H1 (cell line): ENCODE measurements at regions not wholly inside any gene's neighbourhood (a gene's known extent, or its start where the extent isn't known, plus 50 kb on each side); places are given as distances from the start of the nearest gene placed in this dataset.

Experiments used
- CTCF ChIA-PET: fragments of 300-600 bp; sonication (Branson Sonifier 250); formaldehyde crosslinking; loops from one replicate; lab custom pipeline; 2021; ENCODE audit not compliant: partially characterized antibody; lab: Charles Lee
- POLR2A ChIA-PET: fragments of 300-600 bp; sonication (Branson Sonifier 250); formaldehyde crosslinking; loops from one replicate; lab custom pipeline; 2021; ENCODE audit warnings: inconsistent platforms; ENCODE audit not compliant: partially characterized antibody; lab: Charles Lee
- DNase-seq, 2 experiments: peaks; one replicate each; pipeline versions ENCODE4 v3.0.0 to v3.0.0-alpha.2; 2010 to 2022; ENCODE audit warnings: low spot score in 2 of 2, low read depth in 1 of 2, mixed read lengths in 1 of 2
- FAIRE-seq: peaks from 2 replicates; lab custom pipeline; 2011; peaks lifted over from hg19 to GRCh38; lab: Jason Lieb, UNC
- H2AFZ ChIP-seq: 2 replicates; pipeline ENCODE4 v1.8.1; 2012; ENCODE audit warnings: low read length, inconsistent platforms
- H2AK5ac ChIP-seq: 2 replicates; pipeline ENCODE4 v1.6.1; 2013; ENCODE audit warnings: low read depth, low read length
- H2BK120ac ChIP-seq: replicated peaks from 2 replicates; pipeline ENCODE3; 2013; ENCODE audit warnings: low read depth, low read length, inconsistent platforms
- H2BK12ac ChIP-seq: 2 replicates; pipeline ENCODE4 v1.6.1; 2013; ENCODE audit warnings: low read depth, low read length
- H2BK15ac ChIP-seq: 2 replicates; pipeline ENCODE4 v1.6.1; 2013; ENCODE audit warnings: low read length
- H2BK20ac ChIP-seq: 2 replicates; pipeline ENCODE4 v1.6.1; 2013; ENCODE audit warnings: low read length
- H2BK5ac ChIP-seq: 2 replicates; pipeline ENCODE4 v1.6.1; 2013; ENCODE audit warnings: low read depth, low read length
- H3K14ac ChIP-seq: 2 replicates; pipeline ENCODE4 v1.6.1; 2013; ENCODE audit warnings: inconsistent platforms; ENCODE audit not compliant: insufficient read length
- H3K18ac ChIP-seq: 2 replicates; pipeline ENCODE4 v1.6.1; 2013; ENCODE audit warnings: low read length; ENCODE audit errors: extremely low read depth
- H3K23ac ChIP-seq: 2 replicates; pipeline ENCODE4 v1.6.1; 2013; ENCODE audit warnings: inconsistent platforms; ENCODE audit not compliant: insufficient read length
- H3K23me2 ChIP-seq: 2 replicates; pipeline ENCODE4 v1.6.1; 2013; ENCODE audit warnings: low read depth, low read length
- H3K27ac ChIP-seq: 2 replicates; pipeline ENCODE4 v1.6.1; 2011; ENCODE audit warnings: low read depth, low read length, inconsistent platforms
- H3K27me3 ChIP-seq, 4 experiments: replicated peaks in 1 of 4; 1 replicate in 1 of 4; 2 replicates in 3 of 4; pipeline versions ENCODE4 v1.6.1 to v1.8.1; 2011 to 2013; ENCODE audit warnings: low read length in 3 of 4, mild to moderate bottlenecking in 3 of 4, inconsistent platforms in 2 of 4, mixed read lengths in 2 of 4, moderate library complexity in 1 of 4; ENCODE audit not compliant: control insufficient read depth in 3 of 4, insufficient read depth in 3 of 4; ENCODE audit errors: extremely low read depth in 1 of 4
- H3K36me3 ChIP-seq, 4 experiments: 2 replicates each; pipeline versions ENCODE4 v1.6.1 to v1.8.1; 2011 to 2013; ENCODE audit warnings: mild to moderate bottlenecking in 4 of 4, low read length in 3 of 4, moderate library complexity in 2 of 4, control low read depth in 1 of 4, inconsistent platforms in 1 of 4; ENCODE audit not compliant: insufficient read depth in 4 of 4, control insufficient read depth in 2 of 4
- H3K4ac ChIP-seq: replicated peaks from 2 replicates; pipeline ENCODE3; 2013; ENCODE audit warnings: low read length, low read depth, mixed read lengths, inconsistent platforms; ENCODE audit not compliant: insufficient read length
- H3K4me1 ChIP-seq, 4 experiments: replicated peaks in 1 of 4; 1 replicate in 1 of 4; 2 replicates in 3 of 4; pipeline versions ENCODE4 v1.6.1 to v1.8.1; 2011 to 2013; ENCODE audit warnings: low read length in 3 of 4, inconsistent platforms in 2 of 4, mixed read lengths in 1 of 4; ENCODE audit not compliant: insufficient read depth in 4 of 4, control insufficient read depth in 3 of 4
- H3K4me2 ChIP-seq, 2 experiments: 2 replicates each; pipeline versions ENCODE4 v1.6.1 to v1.8.1; 2011 to 2013; ENCODE audit warnings: low read depth in 2 of 2, low read length in 2 of 2, control low read depth in 1 of 2, inconsistent platforms in 1 of 2, mild to moderate bottlenecking in 1 of 2; ENCODE audit not compliant: insufficient read depth in 1 of 2
- H3K4me3 ChIP-seq, 4 experiments: fragments of 200-600, 300-600 bp in 1 of 4; sonication (generic), shearing (Covaris generic), sonication (Bioruptor Twin) in 1 of 4; 2 replicates each; pipeline versions ENCODE4 v1.5.1 to v1.8.1; 2011 to 2016; ENCODE audit warnings: low read length in 4 of 4, low read depth in 3 of 4, control low read depth in 2 of 4, inconsistent platforms in 2 of 4, mild to moderate bottlenecking in 2 of 4, mixed read lengths in 1 of 4, moderate library complexity in 1 of 4; ENCODE audit not compliant: insufficient read depth in 2 of 4; ENCODE audit errors: extremely low read depth in 1 of 4
- H3K56ac ChIP-seq: replicated peaks from 2 replicates; pipeline ENCODE3; 2013; ENCODE audit warnings: low read depth, mild to moderate bottlenecking, mixed read lengths, low read length, inconsistent platforms; ENCODE audit not compliant: insufficient read length
- H3K79me1 ChIP-seq: 2 replicates; pipeline ENCODE4 v1.6.1; 2013; ENCODE audit warnings: low read depth, low read length, control low read depth
- H3K79me2 ChIP-seq, 2 experiments: 2 replicates each; pipeline versions ENCODE4 v1.6.1 to v1.8.1; 2012 to 2013; ENCODE audit warnings: low read length in 2 of 2, mild to moderate bottlenecking in 2 of 2, inconsistent platforms in 1 of 2; ENCODE audit not compliant: insufficient read depth in 2 of 2, control insufficient read depth in 1 of 2
- H3K9ac ChIP-seq, 4 experiments: replicated peaks in 1 of 4; 1 replicate in 1 of 4; 2 replicates in 3 of 4; pipeline versions ENCODE4 v1.6.1 to v1.8.1; 2011 to 2013; ENCODE audit warnings: low read depth in 3 of 4, low read length in 3 of 4, control low read depth in 2 of 4, mild to moderate bottlenecking in 2 of 4, moderate library complexity in 2 of 4, inconsistent platforms in 1 of 4; ENCODE audit errors: extremely low read depth in 1 of 4
- H3K9me3 ChIP-seq, 2 experiments: 2 replicates each; pipeline versions ENCODE4 v1.6.1 to v1.8.1; 2012 to 2013; ENCODE audit warnings: mild to moderate bottlenecking in 2 of 2, moderate library complexity in 2 of 2, control low read depth in 1 of 2, inconsistent platforms in 1 of 2, low read depth in 1 of 2, low read length in 1 of 2, mixed read lengths in 1 of 2; ENCODE audit not compliant: insufficient read depth in 2 of 2
- H4K20me1 ChIP-seq, 2 experiments: replicated peaks in 1 of 2; 2 replicates each; pipeline versions ENCODE3 to v1.8.1; 2011 to 2013; ENCODE audit warnings: inconsistent platforms in 2 of 2, low read length in 2 of 2, mild to moderate bottlenecking in 1 of 2; ENCODE audit not compliant: insufficient read depth in 2 of 2, control insufficient read depth in 1 of 2
- H4K5ac ChIP-seq: 2 replicates; pipeline ENCODE4 v1.6.1; 2013; ENCODE audit warnings: low read length, low read depth, mixed read lengths, inconsistent platforms; ENCODE audit not compliant: insufficient read length
- H4K8ac ChIP-seq: 2 replicates; pipeline ENCODE4 v1.8.0; 2013; ENCODE audit warnings: mild to moderate bottlenecking, moderate library complexity, low read length, inconsistent platforms; ENCODE audit not compliant: insufficient read depth; ENCODE audit errors: extremely low read depth
- H4K91ac ChIP-seq: replicated peaks from 2 replicates; pipeline ENCODE3; 2013; ENCODE audit warnings: low read length, mixed read lengths, inconsistent platforms; ENCODE audit not compliant: insufficient read length
- BRCA1 ChIP-seq: IDR thresholded peaks from 2 replicates; pipeline ENCODE4 v1.6.1; 2012; ENCODE audit warnings: low read depth, low read length, improper control_type of control experiment
- WGBS, 2 experiments: shearing (Covaris generic) in 1 of 2; methylation state at CpG; one replicate each; pipeline versions ENCODE4 v1.1.6 to v1.1.7; 2013 to 2015; ENCODE audit warnings: low lambda C conversion rate in 2 of 2, mixed read lengths in 2 of 2, inconsistent platforms in 1 of 2, low coverage in 1 of 2, missing lambda C conversion rate in 1 of 2; ENCODE audit not compliant: insufficient replicate concordance in 2 of 2, insufficient coverage in 1 of 2, insufficient read length in 1 of 2; ENCODE audit errors: extremely low coverage in 1 of 2, missing lambda C conversion rate in 1 of 2; 5-methylcytosine and 5-hydroxymethylcytosine counted together

DNA sequence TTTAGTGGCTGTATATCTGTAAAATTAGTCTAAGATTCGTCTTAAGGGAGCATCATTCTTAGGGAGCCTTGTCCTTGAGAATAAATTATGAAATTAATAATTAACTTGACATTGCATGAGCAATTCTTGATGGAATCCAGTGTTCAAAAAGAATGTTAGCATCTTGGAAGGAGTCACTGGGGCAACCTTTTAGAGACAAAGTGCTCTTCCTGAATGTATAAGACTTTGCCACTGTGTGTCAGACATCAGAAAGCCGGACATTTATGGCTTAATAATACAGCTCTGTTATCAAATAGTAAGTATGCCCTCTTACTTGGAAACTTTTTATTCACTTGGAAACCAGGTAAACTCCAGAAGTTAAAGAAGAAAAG, 83.3 kb downstream of the CCER1 start:
- ChIA-PET POLR2A (no interaction called here), CTCF (no interaction called here)
- DNase-seq, result no peak
- Histone ChIP-seq H3K14ac (no peak overlapping the region), H4K8ac (no peak overlapping the region), H3K27ac (no peak overlapping the region), H2BK15ac (no peak overlapping the region), H2BK12ac (no peak overlapping the region), H3K79me2 (no peaks in the 10 kb centered on the region), H2BK5ac (no peak overlapping the region), H3K4me2 (no peak overlapping the region), H3K36me3 (no peaks in the 10 kb centered on the region), H3K4me1 (no peaks in the 10 kb centered on the region), H4K91ac (no peak overlapping the region), H2AK5ac (no peak overlapping the region), H2BK20ac (no peak overlapping the region), H3K23ac (no peak overlapping the region), H4K20me1 (no peaks in the 10 kb centered on the region), H3K4me3 (no peak overlapping the region), H2AFZ (no peak overlapping the region), H3K56ac (no peak overlapping the region), H3K23me2 (no peaks in the 10 kb centered on the region), H3K27me3 (no peaks in the 10 kb centered on the region), H3K4ac (no peak overlapping the region), H2BK120ac (no peak overlapping the region), H3K79me1 (no peaks in the 10 kb centered on the region), H4K5ac (no peak overlapping the region), H3K18ac (no peak overlapping the region), H3K9ac (no peak overlapping the region), H3K9me3 (no peaks in the 10 kb centered on the region)
- WGBS, 2 experiments, result 92% methylated on average over 2 of the region's 2 CpGs; no CpG with 5 or more reads in 1 of the 2 experiments
- no peak for TF ChIP-seq BRCA1
- FAIRE-seq, result no peak
